ENCODE measurements at regions not wholly inside any gene's neighbourhood (a gene's known extent, or its start where the extent isn't known, plus 50 kb on each side); places are given as distances from the start of the nearest gene placed in this dataset.

DNA sequence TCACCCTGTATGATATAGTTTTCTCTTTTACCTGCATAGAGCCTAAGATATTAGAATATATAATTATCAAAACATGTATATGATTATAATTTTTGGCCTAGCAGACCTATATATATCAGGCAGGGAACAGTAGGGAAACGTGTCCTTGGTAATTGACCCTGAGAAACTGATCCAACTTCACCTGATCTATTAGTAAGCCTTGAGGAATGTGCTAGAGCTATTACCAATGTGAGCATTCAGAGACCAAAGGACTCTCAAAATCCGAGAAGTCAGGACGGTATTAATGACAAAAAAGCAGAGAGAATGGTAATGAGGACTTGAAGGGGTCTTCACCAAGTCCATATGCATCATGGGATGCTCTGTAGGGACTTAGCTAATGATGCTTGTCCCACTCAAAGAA, 571.9 kb downstream of the CPS1 start:
- H3K9me3 Mint-ChIP-seq = no peaks in the 10 kb centered on the region
- no peak overlapping the region for H3K4me3 Mint-ChIP-seq
- H3K4me1 ChIP-seq (ENCODE audit: insufficient read depth) = no peaks in the 10 kb centered on the region; the same call in 1 of the 2 replicates
- H3K27ac Mint-ChIP-seq = no peak overlapping the region
- no peaks in the 10 kb centered on the region for H3F3A ChIP-seq (replicated peaks; ENCODE audit: low read depth)
- no peaks in the 10 kb centered on the region for H3K27me3 Mint-ChIP-seq (ENCODE audit: insufficient read depth, low read depth, poor library complexity)
- no peak overlapping the region for H3K4me2 ChIP-seq
- no peaks in the 10 kb centered on the region for H3K79me2 ChIP-seq (replicated peaks; ENCODE audit: insufficient read depth)
- no peaks in the 10 kb centered on the region for H3K9me2 ChIP-seq (ENCODE audit: insufficient read depth)
- no peaks in the 10 kb centered on the region for H3K27me3 ChIP-seq (ENCODE audit: insufficient read depth)
- peaks cover 11% of the 10 kb centered on the region for H3K4me1 Mint-ChIP-seq
- no peaks in the 10 kb centered on the region for H3K36me3 Mint-ChIP-seq (ENCODE audit: low read depth)
- H4K20me1 ChIP-seq (replicated peaks; ENCODE audit: insufficient read depth) = no peaks in the 10 kb centered on the region
- H2AFZ ChIP-seq = no peak overlapping the region
- H3K27ac ChIP-seq (ENCODE audit: low read depth) = no peak overlapping the region
- H3K36me3 ChIP-seq (ENCODE audit: insufficient read depth) = no peaks in the 10 kb centered on the region
- ATAC-seq = no peak
- TF ChIP-seq, protein P1, sequence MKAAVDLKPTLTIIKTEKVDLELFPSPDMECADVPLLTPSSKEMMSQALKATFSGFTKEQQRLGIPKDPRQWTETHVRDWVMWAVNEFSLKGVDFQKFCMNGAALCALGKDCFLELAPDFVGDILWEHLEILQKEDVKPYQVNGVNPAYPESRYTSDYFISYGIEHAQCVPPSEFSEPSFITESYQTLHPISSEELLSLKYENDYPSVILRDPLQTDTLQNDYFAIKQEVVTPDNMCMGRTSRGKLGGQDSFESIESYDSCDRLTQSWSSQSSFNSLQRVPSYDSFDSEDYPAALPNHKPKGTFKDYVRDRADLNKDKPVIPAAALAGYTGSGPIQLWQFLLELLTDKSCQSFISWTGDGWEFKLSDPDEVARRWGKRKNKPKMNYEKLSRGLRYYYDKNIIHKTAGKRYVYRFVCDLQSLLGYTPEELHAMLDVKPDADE (IDR thresholded peaks at IDR 0.05) = no peak
- TF ChIP-seq, protein P2, sequence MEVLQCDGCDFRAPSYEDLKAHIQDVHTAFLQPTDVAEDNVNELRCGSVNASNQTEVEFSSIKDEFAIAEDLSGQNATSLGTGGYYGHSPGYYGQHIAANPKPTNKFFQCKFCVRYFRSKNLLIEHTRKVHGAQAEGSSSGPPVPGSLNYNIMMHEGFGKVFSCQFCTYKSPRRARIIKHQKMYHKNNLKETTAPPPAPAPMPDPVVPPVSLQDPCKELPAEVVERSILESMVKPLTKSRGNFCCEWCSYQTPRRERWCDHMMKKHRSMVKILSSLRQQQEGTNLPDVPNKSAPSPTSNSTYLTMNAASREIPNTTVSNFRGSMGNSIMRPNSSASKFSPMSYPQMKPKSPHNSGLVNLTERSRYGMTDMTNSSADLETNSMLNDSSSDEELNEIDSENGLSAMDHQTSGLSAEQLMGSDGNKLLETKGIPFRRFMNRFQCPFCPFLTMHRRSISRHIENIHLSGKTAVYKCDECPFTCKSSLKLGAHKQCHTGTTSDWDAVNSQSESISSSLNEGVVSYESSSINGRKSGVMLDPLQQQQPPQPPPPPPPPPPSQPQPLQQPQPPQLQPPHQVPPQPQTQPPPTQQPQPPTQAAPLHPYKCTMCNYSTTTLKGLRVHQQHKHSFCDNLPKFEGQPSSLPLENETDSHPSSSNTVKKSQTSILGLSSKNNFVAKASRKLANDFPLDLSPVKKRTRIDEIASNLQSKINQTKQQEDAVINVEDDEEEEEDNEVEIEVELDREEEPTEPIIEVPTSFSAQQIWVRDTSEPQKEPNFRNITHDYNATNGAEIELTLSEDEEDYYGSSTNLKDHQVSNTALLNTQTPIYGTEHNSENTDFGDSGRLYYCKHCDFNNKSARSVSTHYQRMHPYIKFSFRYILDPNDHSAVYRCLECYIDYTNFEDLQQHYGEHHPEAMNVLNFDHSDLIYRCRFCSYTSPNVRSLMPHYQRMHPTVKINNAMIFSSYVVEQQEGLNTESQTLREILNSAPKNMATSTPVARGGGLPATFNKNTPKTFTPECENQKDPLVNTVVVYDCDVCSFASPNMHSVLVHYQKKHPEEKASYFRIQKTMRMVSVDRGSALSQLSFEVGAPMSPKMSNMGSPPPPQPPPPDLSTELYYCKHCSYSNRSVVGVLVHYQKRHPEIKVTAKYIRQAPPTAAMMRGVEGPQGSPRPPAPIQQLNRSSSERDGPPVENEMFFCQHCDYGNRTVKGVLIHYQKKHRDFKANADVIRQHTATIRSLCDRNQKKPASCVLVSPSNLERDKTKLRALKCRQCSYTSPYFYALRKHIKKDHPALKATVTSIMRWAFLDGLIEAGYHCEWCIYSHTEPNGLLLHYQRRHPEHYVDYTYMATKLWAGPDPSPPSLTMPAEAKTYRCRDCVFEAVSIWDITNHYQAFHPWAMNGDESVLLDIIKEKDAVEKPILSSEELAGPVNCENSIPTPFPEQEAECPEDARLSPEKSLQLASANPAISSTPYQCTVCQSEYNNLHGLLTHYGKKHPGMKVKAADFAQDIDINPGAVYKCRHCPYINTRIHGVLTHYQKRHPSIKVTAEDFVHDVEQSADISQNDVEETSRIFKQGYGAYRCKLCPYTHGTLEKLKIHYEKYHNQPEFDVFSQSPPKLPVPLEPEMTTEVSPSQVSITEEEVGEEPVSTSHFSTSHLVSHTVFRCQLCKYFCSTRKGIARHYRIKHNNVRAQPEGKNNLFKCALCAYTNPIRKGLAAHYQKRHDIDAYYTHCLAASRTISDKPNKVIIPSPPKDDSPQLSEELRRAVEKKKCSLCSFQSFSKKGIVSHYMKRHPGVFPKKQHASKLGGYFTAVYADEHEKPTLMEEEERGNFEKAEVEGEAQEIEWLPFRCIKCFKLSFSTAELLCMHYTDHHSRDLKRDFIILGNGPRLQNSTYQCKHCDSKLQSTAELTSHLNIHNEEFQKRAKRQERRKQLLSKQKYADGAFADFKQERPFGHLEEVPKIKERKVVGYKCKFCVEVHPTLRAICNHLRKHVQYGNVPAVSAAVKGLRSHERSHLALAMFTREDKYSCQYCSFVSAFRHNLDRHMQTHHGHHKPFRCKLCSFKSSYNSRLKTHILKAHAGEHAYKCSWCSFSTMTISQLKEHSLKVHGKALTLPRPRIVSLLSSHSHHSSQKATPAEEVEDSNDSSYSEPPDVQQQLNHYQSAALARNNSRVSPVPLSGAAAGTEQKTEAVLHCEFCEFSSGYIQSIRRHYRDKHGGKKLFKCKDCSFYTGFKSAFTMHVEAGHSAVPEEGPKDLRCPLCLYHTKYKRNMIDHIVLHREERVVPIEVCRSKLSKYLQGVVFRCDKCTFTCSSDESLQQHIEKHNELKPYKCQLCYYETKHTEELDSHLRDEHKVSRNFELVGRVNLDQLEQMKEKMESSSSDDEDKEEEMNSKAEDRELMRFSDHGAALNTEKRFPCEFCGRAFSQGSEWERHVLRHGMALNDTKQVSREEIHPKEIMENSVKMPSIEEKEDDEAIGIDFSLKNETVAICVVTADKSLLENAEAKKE (CRISPR knock-in tag; IDR thresholded peaks at IDR 0.05) = no peak
- TF ChIP-seq CREB1 (CRISPR knock-in tag; IDR thresholded peaks at IDR 0.05; ENCODE audit: low read depth) = no peak
- TF ChIP-seq, protein P3, sequence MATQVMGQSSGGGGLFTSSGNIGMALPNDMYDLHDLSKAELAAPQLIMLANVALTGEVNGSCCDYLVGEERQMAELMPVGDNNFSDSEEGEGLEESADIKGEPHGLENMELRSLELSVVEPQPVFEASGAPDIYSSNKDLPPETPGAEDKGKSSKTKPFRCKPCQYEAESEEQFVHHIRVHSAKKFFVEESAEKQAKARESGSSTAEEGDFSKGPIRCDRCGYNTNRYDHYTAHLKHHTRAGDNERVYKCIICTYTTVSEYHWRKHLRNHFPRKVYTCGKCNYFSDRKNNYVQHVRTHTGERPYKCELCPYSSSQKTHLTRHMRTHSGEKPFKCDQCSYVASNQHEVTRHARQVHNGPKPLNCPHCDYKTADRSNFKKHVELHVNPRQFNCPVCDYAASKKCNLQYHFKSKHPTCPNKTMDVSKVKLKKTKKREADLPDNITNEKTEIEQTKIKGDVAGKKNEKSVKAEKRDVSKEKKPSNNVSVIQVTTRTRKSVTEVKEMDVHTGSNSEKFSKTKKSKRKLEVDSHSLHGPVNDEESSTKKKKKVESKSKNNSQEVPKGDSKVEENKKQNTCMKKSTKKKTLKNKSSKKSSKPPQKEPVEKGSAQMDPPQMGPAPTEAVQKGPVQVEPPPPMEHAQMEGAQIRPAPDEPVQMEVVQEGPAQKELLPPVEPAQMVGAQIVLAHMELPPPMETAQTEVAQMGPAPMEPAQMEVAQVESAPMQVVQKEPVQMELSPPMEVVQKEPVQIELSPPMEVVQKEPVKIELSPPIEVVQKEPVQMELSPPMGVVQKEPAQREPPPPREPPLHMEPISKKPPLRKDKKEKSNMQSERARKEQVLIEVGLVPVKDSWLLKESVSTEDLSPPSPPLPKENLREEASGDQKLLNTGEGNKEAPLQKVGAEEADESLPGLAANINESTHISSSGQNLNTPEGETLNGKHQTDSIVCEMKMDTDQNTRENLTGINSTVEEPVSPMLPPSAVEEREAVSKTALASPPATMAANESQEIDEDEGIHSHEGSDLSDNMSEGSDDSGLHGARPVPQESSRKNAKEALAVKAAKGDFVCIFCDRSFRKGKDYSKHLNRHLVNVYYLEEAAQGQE (IDR thresholded peaks at IDR 0.05; ENCODE audit: unreplicated experiment) = no peak
- TF ChIP-seq, protein P4, sequence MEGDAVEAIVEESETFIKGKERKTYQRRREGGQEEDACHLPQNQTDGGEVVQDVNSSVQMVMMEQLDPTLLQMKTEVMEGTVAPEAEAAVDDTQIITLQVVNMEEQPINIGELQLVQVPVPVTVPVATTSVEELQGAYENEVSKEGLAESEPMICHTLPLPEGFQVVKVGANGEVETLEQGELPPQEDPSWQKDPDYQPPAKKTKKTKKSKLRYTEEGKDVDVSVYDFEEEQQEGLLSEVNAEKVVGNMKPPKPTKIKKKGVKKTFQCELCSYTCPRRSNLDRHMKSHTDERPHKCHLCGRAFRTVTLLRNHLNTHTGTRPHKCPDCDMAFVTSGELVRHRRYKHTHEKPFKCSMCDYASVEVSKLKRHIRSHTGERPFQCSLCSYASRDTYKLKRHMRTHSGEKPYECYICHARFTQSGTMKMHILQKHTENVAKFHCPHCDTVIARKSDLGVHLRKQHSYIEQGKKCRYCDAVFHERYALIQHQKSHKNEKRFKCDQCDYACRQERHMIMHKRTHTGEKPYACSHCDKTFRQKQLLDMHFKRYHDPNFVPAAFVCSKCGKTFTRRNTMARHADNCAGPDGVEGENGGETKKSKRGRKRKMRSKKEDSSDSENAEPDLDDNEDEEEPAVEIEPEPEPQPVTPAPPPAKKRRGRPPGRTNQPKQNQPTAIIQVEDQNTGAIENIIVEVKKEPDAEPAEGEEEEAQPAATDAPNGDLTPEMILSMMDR (conservative IDR thresholded peaks at IDR 0.05; ENCODE audit: low read depth in 2 of 2) = no peak
- TF ChIP-seq ZNF331 (CRISPR knock-in tag; IDR thresholded peaks at IDR 0.05; ENCODE audit: low read depth) = no peak
- DNase-seq (ENCODE audit: low spot score) = peak; percentile 30
- H3K4me3 ChIP-seq = no peak overlapping the region

Data from GM23338 (cell line).